ENCODE measurements at regions not wholly inside any gene's neighbourhood (a gene's known extent, or its start where the extent isn't known, plus 50 kb on each side); places are given as distances from the start of the nearest gene placed in this dataset.
A peak's percentile ranks its signal among the peaks of the same experiment; 100 is the strongest.

- Histone ChIP-seq H3K4me1 (no peaks in the 10 kb centered on the region), H3K36me3 (no peaks in the 10 kb centered on the region), H3K9me3 (no peaks in the 10 kb centered on the region), H3K4me3 (no peak overlapping the region), H3K27me3 (no peaks in the 10 kb centered on the region), H3K27ac (no peak overlapping the region)
- in situ Hi-C loops (cut with MboI; ENCODE audit: low pct_ligation_motif_present in 1 of 4, low pct_unique_long_range_greater_than_20kb in 1 of 4, low sequenced_read_pairs in 3 of 4) (no loop called here), intact Hi-C loops (cut with DNase I; ENCODE audit: low total_unique reads) (no loop called here)
- WGBS, 2 donors (ENCODE audit: low coverage in 1 of 2) = 70 to 79% methylated on average over 2 to 6 of the region's 6 CpGs
- no peak for TF ChIP-seq POLR2AphosphoS5 (IDR thresholded peaks at IDR 0.05)
- no peak for TF ChIP-seq POLR2A (IDR thresholded peaks at IDR 0.05)
- TF ChIP-seq, protein P1, sequence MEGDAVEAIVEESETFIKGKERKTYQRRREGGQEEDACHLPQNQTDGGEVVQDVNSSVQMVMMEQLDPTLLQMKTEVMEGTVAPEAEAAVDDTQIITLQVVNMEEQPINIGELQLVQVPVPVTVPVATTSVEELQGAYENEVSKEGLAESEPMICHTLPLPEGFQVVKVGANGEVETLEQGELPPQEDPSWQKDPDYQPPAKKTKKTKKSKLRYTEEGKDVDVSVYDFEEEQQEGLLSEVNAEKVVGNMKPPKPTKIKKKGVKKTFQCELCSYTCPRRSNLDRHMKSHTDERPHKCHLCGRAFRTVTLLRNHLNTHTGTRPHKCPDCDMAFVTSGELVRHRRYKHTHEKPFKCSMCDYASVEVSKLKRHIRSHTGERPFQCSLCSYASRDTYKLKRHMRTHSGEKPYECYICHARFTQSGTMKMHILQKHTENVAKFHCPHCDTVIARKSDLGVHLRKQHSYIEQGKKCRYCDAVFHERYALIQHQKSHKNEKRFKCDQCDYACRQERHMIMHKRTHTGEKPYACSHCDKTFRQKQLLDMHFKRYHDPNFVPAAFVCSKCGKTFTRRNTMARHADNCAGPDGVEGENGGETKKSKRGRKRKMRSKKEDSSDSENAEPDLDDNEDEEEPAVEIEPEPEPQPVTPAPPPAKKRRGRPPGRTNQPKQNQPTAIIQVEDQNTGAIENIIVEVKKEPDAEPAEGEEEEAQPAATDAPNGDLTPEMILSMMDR (IDR thresholded peaks at IDR 0.05) = no peak
- TF ChIP-seq EP300 (IDR thresholded peaks at IDR 0.05; ENCODE audit: low read depth) = no peak
- no peak for DNase-seq
Measured at GRCh38 chr5:68071736-68072135, 143.8 kb upstream of the PIK3R1 start.

DNA sequence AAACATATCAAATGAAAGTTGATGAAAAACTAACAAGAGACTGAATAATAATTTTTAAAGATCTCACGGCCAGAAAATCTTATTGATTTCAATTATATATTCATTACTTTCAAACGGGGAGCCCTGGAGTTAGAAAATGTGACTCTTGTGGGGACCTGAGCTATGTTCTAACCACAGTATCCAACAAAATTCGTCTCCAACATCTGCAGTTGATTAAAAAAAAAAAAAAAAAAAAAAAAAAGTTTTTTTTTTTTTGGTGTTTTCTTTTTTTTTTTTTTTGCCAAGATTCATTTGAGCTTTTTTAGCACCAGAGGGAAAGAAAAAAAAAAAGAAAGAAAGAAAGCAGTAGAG lies 144.3 kb upstream of the PIK3R1 start:
- in situ Hi-C loops (cut with MboI; ENCODE audit: low pct_ligation_motif_present in 1 of 4, low pct_unique_long_range_greater_than_20kb in 1 of 4, low sequenced_read_pairs in 3 of 4) = no loop called here
- Histone ChIP-seq H3K27me3 (no peaks in the 10 kb centered on the region), H3K9me3 (no peaks in the 10 kb centered on the region), H3K4me3 (no peak overlapping the region), H3K27ac (peak overlapping the region in 1 of 4 donors; percentile 6), H3K4me1 (no peaks in the 10 kb centered on the region), H3K36me3 (no peaks in the 10 kb centered on the region)
- DNase-seq = no peak
- intact Hi-C loops (cut with DNase I; ENCODE audit: low total_unique reads) = no loop called here
- TF ChIP-seq POLR2A (IDR thresholded peaks at IDR 0.05) (no peak), EP300 (IDR thresholded peaks at IDR 0.05; ENCODE audit: low read depth) (no peak), POLR2AphosphoS5 (IDR thresholded peaks at IDR 0.05) (no peak)
- TF ChIP-seq, protein P1 (IDR thresholded peaks at IDR 0.05) = no peak
- 75% methylated on average over 3 of the region's 3 CpGs for WGBS, 2 donors (ENCODE audit: low coverage in 1 of 2)

- 35 to 36% methylated on average over 2 of the region's 2 CpGs for WGBS, 2 donors (ENCODE audit: low coverage in 1 of 2)
- H3K27ac ChIP-seq = peak overlapping the region in 1 of 4 donors; percentile 6
Measured at GRCh38 chr5:68070591-68071281, 144.8 kb upstream of the PIK3R1 start.

DNA sequence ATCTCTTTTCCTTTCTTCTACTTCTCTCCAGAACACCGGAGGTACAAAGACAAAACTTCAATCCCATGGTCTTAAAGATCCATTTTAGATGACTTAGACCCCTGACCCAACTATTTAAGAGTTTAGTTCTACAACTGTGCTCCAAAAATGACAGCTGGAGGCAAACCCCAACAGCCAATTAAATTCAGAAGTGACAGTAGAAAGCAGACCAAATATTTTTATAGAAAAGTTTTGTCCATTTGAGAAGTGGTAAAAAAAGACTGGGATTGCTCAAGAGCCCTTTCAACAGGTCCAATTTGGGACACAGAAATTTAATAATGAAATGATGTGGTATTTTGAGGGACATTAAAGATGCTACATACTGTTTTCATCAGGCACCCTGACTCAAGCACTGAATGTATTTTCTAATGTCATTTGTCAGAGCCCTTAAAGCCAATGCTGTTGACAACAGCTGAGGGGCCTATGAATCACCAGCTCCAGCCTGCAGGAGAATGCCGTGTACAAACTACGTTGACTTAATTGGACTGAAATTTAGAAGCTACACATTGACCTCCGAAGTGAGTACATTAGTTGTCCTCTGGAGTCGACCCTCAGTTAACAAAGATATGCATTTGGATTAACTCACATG lies 147.5 kb upstream of the PIK3R1 start:
- intact Hi-C loops (cut with DNase I; ENCODE audit: low total_unique reads) = no loop called here
- no peak for DNase-seq

More at GRCh38 chr5:68070591-68071281, 144.8 kb upstream of the PIK3R1 start:
- H3K4me1 ChIP-seq = no peaks in the 10 kb centered on the region
- in situ Hi-C loops (cut with MboI; ENCODE audit: low pct_ligation_motif_present in 1 of 4, low pct_unique_long_range_greater_than_20kb in 1 of 4, low sequenced_read_pairs in 3 of 4) (no loop called here), intact Hi-C loops (cut with DNase I; ENCODE audit: low total_unique reads) (no loop called here)
- TF ChIP-seq POLR2AphosphoS5 (IDR thresholded peaks at IDR 0.05) = no peak
- no peak for DNase-seq
- H3K27me3 ChIP-seq = no peaks in the 10 kb centered on the region
- H3K4me3 ChIP-seq = no peak overlapping the region
- H3K9me3 ChIP-seq = no peaks in the 10 kb centered on the region
- H3K36me3 ChIP-seq = no peaks in the 10 kb centered on the region

More for the DNA sequence above, 147.5 kb upstream of the PIK3R1 start:
- H3K4me3 ChIP-seq = no peak overlapping the region
- H3K27me3 ChIP-seq = no peaks in the 10 kb centered on the region
- H3K4me1 ChIP-seq = no peaks in the 10 kb centered on the region
- H3K36me3 ChIP-seq = no peaks in the 10 kb centered on the region
- TF ChIP-seq, protein P1 (IDR thresholded peaks at IDR 0.05) = no peak
- TF ChIP-seq POLR2A (IDR thresholded peaks at IDR 0.05) = no peak
- TF ChIP-seq EP300 (IDR thresholded peaks at IDR 0.05; ENCODE audit: low read depth) = no peak
- no peak for TF ChIP-seq POLR2AphosphoS5 (IDR thresholded peaks at IDR 0.05)
- H3K27ac ChIP-seq = no peak overlapping the region
- 89 to 100% methylated on average over 5 of the region's 5 CpGs for WGBS, 2 donors (ENCODE audit: low coverage in 1 of 2)
- in situ Hi-C loops (cut with MboI; ENCODE audit: low pct_ligation_motif_present in 1 of 4, low pct_unique_long_range_greater_than_20kb in 1 of 4, low sequenced_read_pairs in 3 of 4) = no loop called here
- no peaks in the 10 kb centered on the region for H3K9me3 ChIP-seq
